ENCODE measurements at regions not wholly inside any gene's neighbourhood (a gene's known extent, or its start where the extent isn't known, plus 50 kb on each side); places are given as distances from the start of the nearest gene placed in this dataset.

GRCh38 chr1:166552706-166553105 lies 286.6 kb upstream of the POGK start:
- TF ChIP-seq, protein P1, sequence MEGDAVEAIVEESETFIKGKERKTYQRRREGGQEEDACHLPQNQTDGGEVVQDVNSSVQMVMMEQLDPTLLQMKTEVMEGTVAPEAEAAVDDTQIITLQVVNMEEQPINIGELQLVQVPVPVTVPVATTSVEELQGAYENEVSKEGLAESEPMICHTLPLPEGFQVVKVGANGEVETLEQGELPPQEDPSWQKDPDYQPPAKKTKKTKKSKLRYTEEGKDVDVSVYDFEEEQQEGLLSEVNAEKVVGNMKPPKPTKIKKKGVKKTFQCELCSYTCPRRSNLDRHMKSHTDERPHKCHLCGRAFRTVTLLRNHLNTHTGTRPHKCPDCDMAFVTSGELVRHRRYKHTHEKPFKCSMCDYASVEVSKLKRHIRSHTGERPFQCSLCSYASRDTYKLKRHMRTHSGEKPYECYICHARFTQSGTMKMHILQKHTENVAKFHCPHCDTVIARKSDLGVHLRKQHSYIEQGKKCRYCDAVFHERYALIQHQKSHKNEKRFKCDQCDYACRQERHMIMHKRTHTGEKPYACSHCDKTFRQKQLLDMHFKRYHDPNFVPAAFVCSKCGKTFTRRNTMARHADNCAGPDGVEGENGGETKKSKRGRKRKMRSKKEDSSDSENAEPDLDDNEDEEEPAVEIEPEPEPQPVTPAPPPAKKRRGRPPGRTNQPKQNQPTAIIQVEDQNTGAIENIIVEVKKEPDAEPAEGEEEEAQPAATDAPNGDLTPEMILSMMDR (IDR thresholded peaks at IDR 0.05; ENCODE audit: low read depth, low read length) = no peak
- DNase-seq (ENCODE audit: low read depth in 2 of 2) = no peak

DNA sequence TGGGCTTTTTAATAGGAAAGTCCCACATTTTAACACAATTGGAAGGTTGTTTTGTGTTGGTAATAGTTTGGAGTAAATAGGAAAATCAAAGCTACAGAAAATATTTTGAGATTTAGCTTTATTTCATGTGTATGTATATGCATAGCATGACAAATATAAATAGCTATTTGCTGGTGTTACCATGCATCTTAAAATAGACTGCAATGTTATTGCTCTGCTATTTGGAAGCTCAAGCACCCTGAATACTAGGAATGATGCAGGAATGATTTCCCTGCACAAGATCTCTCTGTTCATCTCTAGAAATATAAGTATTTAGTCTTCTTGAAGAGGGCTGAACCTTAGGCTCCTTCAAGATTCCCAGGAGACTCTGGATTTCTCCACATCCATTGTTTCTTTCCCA lies 268.3 kb upstream of the POGK start:
- no peak overlapping the region for H3K4me3 ChIP-seq (replicated peaks in 1 of 2; ENCODE audit: low read depth in 2 of 2, low read length in 2 of 2)
- TF ChIP-seq, protein P1 (IDR thresholded peaks at IDR 0.05; ENCODE audit: low read depth, low read length) = no peak
- DNase-seq (ENCODE audit: low read depth in 2 of 2) = no peak

More at GRCh38 chr1:166552706-166553105, 286.6 kb upstream of the POGK start:
- H3K4me3 ChIP-seq (replicated peaks in 1 of 2; ENCODE audit: low read depth in 2 of 2, low read length in 2 of 2) = no peak overlapping the region

DNA sequence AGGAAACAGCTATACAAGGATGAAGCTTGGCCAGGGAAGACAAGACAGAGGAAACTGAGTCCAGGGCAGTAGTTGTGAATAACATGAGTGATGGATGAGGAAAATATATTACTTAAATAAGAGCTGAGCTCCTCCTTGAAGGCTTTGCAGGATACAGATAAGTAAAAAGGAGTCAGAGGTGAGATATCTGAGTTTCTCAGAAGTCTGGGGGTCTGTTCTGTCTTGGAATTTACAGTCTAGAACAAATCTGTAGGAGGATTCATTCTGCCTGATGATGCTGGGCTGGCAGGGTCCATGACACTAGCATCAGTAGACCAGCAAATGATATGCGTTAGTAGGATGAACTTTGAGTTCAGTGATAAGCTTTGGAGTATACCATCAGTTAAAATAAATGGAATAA lies 266.1 kb upstream of the POGK start:
- H3K4me3 ChIP-seq (replicated peaks in 1 of 2; ENCODE audit: low read depth in 2 of 2, low read length in 2 of 2) = no peak overlapping the region
- no peak for DNase-seq (ENCODE audit: low read depth in 2 of 2)
- TF ChIP-seq, protein P1 (IDR thresholded peaks at IDR 0.05; ENCODE audit: low read depth, low read length) = no peak

- no peak overlapping the region for H3K4me3 ChIP-seq (replicated peaks in 1 of 2; ENCODE audit: low read depth in 2 of 2, low read length in 2 of 2)
- TF ChIP-seq, protein P1 (IDR thresholded peaks at IDR 0.05; ENCODE audit: low read depth, low read length) = no peak
- DNase-seq (ENCODE audit: low read depth in 2 of 2) = no peak
Observed at GRCh38 chr1:166579557-166580501, 259.4 kb upstream of the POGK start.

DNA sequence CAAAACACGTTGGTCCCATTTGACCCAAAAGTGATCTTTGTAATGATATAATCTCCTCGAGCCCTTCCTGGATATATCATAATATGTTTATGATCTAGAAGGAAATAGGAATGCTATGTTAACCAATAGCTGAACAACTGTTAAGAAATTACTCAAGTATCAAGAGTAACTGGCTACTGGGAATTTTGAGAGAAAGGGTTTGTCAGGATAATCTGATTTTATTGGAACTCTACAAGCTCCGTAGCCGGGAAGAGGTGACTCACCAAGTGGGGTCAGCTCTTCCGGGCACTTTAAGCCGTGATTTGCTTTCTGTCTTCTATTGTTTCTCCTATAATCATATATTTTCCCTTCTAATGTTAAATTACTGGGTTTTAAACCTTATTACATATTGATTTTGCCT lies 250.5 kb upstream of the POGK start:
- TF ChIP-seq, protein P1 (IDR thresholded peaks at IDR 0.05; ENCODE audit: low read depth, low read length) = no peak
- DNase-seq (ENCODE audit: low read depth in 2 of 2) = no peak
- H3K4me3 ChIP-seq (replicated peaks in 1 of 2; ENCODE audit: low read depth in 2 of 2, low read length in 2 of 2) = no peak overlapping the region

- no peak overlapping the region for H3K4me3 ChIP-seq (replicated peaks in 1 of 2; ENCODE audit: low read depth in 2 of 2, low read length in 2 of 2)
- DNase-seq (ENCODE audit: low read depth in 2 of 2) = no peak
- TF ChIP-seq, protein P1 (IDR thresholded peaks at IDR 0.05; ENCODE audit: low read depth, low read length) = no peak
Observed at GRCh38 chr1:166590161-166590560, 249.1 kb upstream of the POGK start.
